ENCODE measurements at regions not wholly inside any gene's neighbourhood (a gene's known extent, or its start where the extent isn't known, plus 50 kb on each side); places are given as distances from the start of the nearest gene placed in this dataset.
A peak's percentile ranks its signal among the peaks of the same experiment; 100 is the strongest.

DNA sequence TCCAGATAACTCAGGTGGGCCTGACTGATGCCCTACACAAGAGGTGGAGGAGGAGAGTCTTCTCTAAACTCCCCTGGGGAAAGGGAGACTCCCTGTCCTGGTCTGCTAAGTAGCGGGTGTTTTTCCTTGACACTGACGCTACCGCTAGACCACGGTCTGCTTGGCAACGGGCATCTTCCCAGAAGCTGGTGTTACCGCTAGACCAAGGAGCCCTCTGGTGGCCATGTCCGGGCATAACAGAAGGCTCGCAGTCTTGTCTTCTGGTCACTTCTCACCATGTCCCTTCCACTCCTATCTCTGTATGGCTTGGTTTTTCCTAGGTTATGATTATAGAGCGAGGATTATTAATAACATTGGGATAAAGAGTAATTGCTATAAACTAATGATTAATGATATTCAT lies 965.5 kb downstream of the TMEM121 start:
- Histone ChIP-seq H3K4me2 (ENCODE audit: extremely low read depth, insufficient read depth, low read length) (no peak overlapping the region), H3K36me3 (ENCODE audit: control insufficient read depth, insufficient read depth, low read length) (no peaks in the 10 kb centered on the region), H3K9me3 (ENCODE audit: control insufficient read depth, insufficient read depth, low read depth, low read length) (no peaks in the 10 kb centered on the region), H3K4me1 (ENCODE audit: control insufficient read depth, extremely low read depth, insufficient read depth, low read length) (no peaks in the 10 kb centered on the region), H3K4me3 (replicated peaks in 1 of 4; ENCODE audit: control extremely low read depth in 1 of 4, insufficient read depth in 1 of 4, low read depth in 3 of 4, low read length in 4 of 4) (no peak overlapping the region), H3K79me2 (ENCODE audit: control insufficient read depth, insufficient read depth, low read length) (no peaks in the 10 kb centered on the region), H3K9ac (ENCODE audit: insufficient read depth, low read length) (no peak overlapping the region), H3K27me3 (ENCODE audit: control insufficient read depth, insufficient read depth, low read length) (no peaks in the 10 kb centered on the region), H2AFZ (ENCODE audit: low read length) (no peak overlapping the region), H3K27ac (ENCODE audit: insufficient read depth, low read length) (no peak overlapping the region), H4K20me1 (ENCODE audit: control insufficient read depth, extremely low read depth, insufficient read depth, low read length) (no peaks in the 10 kb centered on the region)
- TF ChIP-seq, protein P1, sequence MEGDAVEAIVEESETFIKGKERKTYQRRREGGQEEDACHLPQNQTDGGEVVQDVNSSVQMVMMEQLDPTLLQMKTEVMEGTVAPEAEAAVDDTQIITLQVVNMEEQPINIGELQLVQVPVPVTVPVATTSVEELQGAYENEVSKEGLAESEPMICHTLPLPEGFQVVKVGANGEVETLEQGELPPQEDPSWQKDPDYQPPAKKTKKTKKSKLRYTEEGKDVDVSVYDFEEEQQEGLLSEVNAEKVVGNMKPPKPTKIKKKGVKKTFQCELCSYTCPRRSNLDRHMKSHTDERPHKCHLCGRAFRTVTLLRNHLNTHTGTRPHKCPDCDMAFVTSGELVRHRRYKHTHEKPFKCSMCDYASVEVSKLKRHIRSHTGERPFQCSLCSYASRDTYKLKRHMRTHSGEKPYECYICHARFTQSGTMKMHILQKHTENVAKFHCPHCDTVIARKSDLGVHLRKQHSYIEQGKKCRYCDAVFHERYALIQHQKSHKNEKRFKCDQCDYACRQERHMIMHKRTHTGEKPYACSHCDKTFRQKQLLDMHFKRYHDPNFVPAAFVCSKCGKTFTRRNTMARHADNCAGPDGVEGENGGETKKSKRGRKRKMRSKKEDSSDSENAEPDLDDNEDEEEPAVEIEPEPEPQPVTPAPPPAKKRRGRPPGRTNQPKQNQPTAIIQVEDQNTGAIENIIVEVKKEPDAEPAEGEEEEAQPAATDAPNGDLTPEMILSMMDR (conservative IDR thresholded peaks at IDR 0.05 in 1 of 2, IDR thresholded peaks at IDR 0.05 in 1 of 2; ENCODE audit: low read depth in 1 of 2, low read length in 2 of 2): peak in 1 of 2 donors; percentile 4
- no peak for TF ChIP-seq EZH2 (IDR thresholded peaks at IDR 0.05; ENCODE audit: low read length, missing control alignments)
- DNase-seq (ENCODE audit: low read depth in 2 of 2): no peak

DNA sequence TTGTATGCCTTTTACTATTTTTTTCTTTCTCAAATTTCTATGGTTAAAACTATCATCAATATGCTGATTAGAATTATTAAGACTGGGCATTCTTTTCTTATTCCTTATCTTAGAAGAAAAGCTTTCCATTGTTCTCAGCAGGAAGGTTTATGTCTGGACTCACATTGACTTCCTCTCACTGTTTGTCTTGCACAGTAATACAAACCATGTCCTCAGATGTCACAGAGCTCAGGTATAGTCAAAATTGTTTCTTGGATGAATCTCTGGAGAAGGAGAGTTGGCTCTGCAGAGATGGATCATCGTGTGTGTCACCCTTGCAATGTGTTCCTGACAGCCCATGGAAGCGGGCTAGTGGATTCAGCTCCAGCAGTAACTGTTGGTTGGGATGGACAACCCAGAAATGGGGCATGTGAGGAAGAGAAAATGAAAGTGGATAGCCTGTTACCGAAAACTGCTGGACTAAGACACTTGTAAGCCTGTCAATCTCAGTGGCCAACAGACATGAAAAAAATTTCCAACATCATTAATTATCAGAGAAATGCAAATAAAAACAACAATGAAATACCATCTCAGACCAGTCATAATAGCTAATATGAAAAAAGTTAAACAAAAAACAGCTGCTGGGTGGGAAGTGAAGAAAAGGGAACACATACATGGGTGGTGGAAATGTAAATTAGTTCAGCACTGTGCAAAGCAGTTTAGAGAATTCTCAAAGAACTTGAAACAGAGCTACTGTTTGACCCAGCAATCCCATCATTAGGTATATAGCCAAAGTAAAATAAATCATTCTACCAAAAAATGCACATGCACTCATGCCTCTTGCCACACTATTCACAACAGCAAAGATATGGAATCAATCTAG lies 967.8 kb downstream of the TMEM121 start:
- no peaks in the 10 kb centered on the region for H3K27me3 ChIP-seq (ENCODE audit: control insufficient read depth, insufficient read depth, low read length)
- H3K79me2 ChIP-seq (ENCODE audit: control insufficient read depth, insufficient read depth, low read length): no peaks in the 10 kb centered on the region
- no peaks in the 10 kb centered on the region for H3K36me3 ChIP-seq (ENCODE audit: control insufficient read depth, insufficient read depth, low read length)
- H3K4me1 ChIP-seq (ENCODE audit: control insufficient read depth, extremely low read depth, insufficient read depth, low read length): no peaks in the 10 kb centered on the region
- no peak overlapping the region for H2AFZ ChIP-seq (ENCODE audit: low read length)
- no peak overlapping the region for H3K27ac ChIP-seq (ENCODE audit: insufficient read depth, low read length)
- no peak overlapping the region for H3K9ac ChIP-seq (ENCODE audit: insufficient read depth, low read length)
- DNase-seq (ENCODE audit: low read depth in 2 of 2): no peak
- no peak overlapping the region for H3K4me2 ChIP-seq (ENCODE audit: extremely low read depth, insufficient read depth, low read length)
- H3K4me3 ChIP-seq (replicated peaks in 1 of 4; ENCODE audit: control extremely low read depth in 1 of 4, insufficient read depth in 1 of 4, low read depth in 3 of 4, low read length in 4 of 4): no peak overlapping the region
- no peaks in the 10 kb centered on the region for H4K20me1 ChIP-seq (ENCODE audit: control insufficient read depth, extremely low read depth, insufficient read depth, low read length)
- H3K9me3 ChIP-seq (ENCODE audit: control insufficient read depth, insufficient read depth, low read depth, low read length): no peaks in the 10 kb centered on the region
- TF ChIP-seq, protein P1 (conservative IDR thresholded peaks at IDR 0.05 in 1 of 2, IDR thresholded peaks at IDR 0.05 in 1 of 2; ENCODE audit: low read depth in 1 of 2, low read length in 2 of 2): no peak
- TF ChIP-seq EZH2 (IDR thresholded peaks at IDR 0.05; ENCODE audit: low read length, missing control alignments): no peak

DNA sequence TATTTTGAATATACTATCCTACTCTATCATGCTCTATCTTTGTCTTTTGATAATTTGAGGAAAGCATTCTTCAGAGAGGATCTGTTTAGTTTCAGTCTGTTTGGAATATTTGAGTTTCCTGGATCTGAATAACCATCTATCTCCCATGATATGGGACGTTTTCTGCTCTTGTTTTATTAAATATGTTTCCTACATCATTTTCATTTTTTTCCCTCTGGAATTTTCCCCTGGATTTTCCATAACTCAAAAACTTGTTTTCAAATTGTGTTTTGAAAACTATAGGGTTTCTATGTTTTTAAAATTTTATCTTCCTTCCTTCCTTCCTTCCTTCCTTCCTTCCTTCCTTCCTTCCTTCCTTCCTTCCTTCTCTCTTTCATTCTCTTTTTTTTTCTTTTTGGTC lies 974.2 kb downstream of the TMEM121 start:
- Histone ChIP-seq H4K20me1 (ENCODE audit: control insufficient read depth, extremely low read depth, insufficient read depth, low read length) (no peaks in the 10 kb centered on the region), H3K36me3 (ENCODE audit: control insufficient read depth, insufficient read depth, low read length) (no peaks in the 10 kb centered on the region), H3K4me3 (replicated peaks in 1 of 4; ENCODE audit: control extremely low read depth in 1 of 4, insufficient read depth in 1 of 4, low read depth in 3 of 4, low read length in 4 of 4) (no peak overlapping the region), H2AFZ (ENCODE audit: low read length) (no peak overlapping the region), H3K4me2 (ENCODE audit: extremely low read depth, insufficient read depth, low read length) (no peak overlapping the region), H3K9ac (ENCODE audit: insufficient read depth, low read length) (no peak overlapping the region), H3K4me1 (ENCODE audit: control insufficient read depth, extremely low read depth, insufficient read depth, low read length) (no peaks in the 10 kb centered on the region), H3K9me3 (ENCODE audit: control insufficient read depth, insufficient read depth, low read depth, low read length) (no peaks in the 10 kb centered on the region), H3K27me3 (ENCODE audit: control insufficient read depth, insufficient read depth, low read length) (no peaks in the 10 kb centered on the region), H3K27ac (ENCODE audit: insufficient read depth, low read length) (no peak overlapping the region), H3K79me2 (ENCODE audit: control insufficient read depth, insufficient read depth, low read length) (no peaks in the 10 kb centered on the region)
- no peak for DNase-seq (ENCODE audit: low read depth in 2 of 2)
- TF ChIP-seq, protein P1 (conservative IDR thresholded peaks at IDR 0.05 in 1 of 2, IDR thresholded peaks at IDR 0.05 in 1 of 2; ENCODE audit: low read depth in 1 of 2, low read length in 2 of 2): no peak
- TF ChIP-seq EZH2 (IDR thresholded peaks at IDR 0.05; ENCODE audit: low read length, missing control alignments): no peak
